MV-4-11 (cell line): ENCODE measurements at regions not wholly inside any gene's neighbourhood (a gene's known extent, or its start where the extent isn't known, plus 50 kb on each side); places are given as distances from the start of the nearest gene placed in this dataset.
"Not testable (repeated sequence)": the region's sequence is repeated elsewhere in the genome, so short reads cannot be mapped to it uniquely, and the experiment has no call there.

Source experiments
- DNase-seq: peaks from one replicate; lab custom pipeline; 2025; lab: John Stamatoyannopoulos, UW

DNA sequence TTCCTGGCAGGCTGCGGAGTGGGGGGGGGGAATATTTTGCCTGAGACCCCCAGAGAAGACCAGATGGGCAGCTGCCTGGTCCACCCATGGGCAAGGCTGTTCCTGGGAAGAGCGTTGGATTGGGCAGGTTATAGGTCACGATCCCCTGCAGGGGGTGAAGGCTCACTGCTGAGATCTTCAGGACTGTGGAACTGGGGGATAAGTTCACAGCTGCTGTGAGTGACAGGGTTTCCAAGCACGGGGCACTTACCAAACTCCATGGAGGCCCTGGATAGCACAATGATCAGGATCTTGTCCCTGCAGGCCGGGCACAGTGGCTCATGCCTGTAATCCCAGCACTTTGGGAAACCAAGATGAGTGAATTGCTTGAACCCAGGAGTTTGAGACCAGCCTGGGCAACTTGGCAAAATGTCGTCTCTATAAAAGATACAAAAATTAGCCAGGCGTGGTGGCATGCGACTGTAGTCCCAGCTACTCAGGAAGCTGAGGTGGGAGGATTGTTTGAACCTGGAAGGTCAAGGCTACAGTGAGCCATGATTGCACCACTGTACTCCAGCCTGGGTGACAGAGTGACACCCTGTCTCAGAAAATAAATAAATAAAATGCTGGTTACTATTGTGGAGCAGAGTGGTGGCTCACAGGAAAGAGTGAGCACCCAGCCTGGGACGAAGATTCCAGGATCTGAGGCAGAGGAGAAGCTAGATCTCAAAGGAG is 68.0 kb upstream of the HELT start:
- DNase-seq, result no peak

DNA sequence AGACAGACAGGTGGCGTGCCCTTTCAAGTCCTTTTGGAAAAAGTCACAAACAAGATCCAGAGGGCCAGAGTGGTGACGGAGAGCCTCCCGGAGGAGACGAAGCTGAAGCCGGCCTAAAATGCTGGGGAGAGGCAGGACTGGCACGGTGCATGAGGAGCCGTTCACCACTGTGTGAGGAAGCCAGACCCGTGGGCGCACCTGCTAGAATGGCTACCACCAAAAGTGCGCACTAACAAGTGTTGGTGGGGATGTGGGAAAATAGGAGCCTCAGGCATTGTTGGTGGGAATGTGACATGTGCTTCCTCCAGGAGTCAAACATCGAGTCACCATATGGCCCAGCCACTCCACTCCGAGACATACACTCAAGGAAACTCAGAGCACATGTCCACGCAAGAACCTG is 67.4 kb upstream of the HELT start:
- no peak for DNase-seq

DNA sequence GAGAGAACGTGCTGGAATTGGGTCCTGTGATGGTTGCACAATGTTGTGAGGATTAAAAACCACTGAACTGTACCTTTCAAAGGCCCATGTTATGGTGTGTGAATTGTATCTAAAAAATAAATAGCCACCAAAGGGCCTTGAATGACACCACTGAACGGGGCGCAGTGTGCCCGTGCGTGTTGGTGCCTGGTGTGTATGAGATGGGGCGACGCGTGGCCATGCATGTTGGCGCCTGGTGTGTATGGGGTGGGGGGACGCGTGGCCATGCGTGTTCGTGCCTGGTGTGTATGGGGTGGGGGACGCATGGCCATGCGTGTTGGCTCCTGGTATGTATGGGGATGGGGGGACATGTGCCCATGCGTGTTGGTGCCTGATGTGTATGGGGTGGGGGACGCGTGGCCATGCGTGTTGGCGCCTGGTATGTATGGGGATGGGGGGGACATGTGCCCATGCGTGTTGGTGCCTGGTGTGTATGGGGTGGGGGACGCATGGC is 66.6 kb upstream of the HELT start:
- no peak for DNase-seq

DNA sequence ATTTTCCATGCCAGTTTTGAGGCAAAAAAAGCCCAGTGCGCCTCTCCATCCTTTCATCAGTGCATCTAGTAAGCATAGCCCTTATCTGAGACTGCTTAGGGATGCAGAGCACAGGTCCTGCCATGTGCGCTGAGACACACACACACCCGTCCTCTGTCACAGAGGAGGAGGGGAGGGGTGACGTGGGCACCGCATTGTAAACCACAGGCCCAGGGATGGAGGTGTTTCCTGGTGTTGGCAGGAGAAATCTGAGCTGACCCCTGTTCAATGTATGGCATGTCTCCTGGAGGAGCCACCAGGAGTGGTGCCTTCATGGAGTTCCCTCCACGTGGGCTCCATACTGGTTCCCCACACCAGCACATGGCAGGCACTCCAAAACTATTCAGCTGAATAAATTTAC is 65.8 kb upstream of the HELT start:
- DNase-seq, result no peak

- peak; percentile 55 for DNase-seq
Measured at GRCh38 chr4:184953421-184953945, 64.8 kb upstream of the HELT start.

GRCh38 chr4:184953971-184954370 is 64.3 kb upstream of the HELT start:
- no peak for DNase-seq

DNA sequence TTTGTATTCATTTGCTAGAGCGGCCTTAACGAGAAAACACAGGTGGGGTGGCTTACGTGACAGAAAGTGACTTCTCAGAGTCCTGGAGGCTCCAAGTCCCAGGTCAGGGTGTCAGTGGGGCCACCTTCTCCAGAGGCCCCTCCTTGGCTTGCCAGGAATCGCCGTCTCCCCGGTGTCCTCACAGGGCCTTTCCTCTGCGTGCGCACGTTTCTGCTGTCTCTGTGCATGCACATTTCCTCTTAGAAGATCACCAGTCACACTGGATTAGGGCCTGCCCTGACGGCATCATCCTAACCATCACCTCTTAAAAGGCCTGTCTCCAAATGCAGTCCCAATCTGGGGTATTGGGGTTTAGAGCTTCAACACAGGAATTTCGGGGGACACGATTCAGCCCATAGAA is 63.8 kb upstream of the HELT start:
- DNase-seq, result no peak

- DNase-seq, result no peak
Measured at GRCh38 chr4:184955116-184955515, 63.2 kb upstream of the HELT start.

DNA sequence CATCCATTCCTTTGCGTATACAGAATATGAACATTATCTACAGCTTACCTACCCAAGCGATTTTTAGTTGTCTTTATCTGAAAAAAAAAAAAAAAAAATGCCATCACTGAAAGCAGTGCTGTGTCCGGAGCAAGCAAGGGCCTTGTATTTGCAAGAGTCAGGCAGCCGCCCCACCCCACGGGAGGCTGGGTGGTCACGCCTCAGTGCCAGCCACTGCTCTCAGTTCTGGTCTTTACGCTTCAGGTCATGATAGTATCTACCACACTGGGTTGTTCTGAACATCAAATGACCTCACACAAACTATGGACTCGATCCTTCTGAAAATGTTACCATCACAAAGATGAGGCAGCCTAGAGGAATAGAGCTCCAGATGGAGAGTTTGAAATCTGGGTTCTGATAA is 62.7 kb upstream of the HELT start:
- DNase-seq, result no peak

DNA sequence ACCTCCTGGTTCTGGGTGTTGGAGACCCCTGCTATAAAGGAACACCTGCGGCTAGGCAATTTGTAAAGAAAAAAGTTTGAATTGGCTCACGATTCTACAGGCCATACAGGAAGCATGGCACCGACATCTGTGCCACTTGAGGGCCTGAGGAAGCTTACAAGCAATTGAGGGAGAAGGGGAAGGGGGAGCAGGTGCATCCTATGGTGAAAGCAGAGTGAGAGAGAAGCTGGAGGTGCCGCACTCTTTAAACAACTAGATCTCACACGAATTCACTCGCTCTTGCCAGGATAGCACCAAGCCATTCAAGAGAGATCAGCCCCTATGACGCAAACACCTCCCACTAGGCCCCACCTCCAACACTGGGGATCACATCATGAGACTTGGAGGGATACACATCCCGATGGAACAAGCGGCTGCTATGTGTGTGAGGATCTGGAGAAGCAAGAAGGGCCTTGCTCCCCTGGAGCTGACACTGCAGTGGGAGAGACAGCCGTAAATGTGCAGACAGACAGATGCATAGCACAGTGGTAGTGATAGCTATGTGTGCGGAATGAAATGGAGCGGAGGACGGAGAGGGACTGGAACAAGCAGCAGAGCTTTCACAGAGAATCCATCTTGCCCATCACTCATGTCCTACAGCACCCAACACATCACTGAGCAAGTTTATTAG is 60.7 kb upstream of the HELT start:
- no peak for DNase-seq

- no peak for DNase-seq
Measured at GRCh38 chr4:184958127-184958922, 60.0 kb upstream of the HELT start.

- DNase-seq, result peak; percentile 28
Measured at GRCh38 chr4:184958923-184959210, 59.4 kb upstream of the HELT start.

GRCh38 chr4:184959309-184959708 is 59.0 kb upstream of the HELT start:
- DNase-seq, result no peak

- no peak for DNase-seq
Measured at GRCh38 chr4:184959786-184960185, 58.5 kb upstream of the HELT start.

GRCh38 chr4:184960505-184960971 is 57.8 kb upstream of the HELT start:
- DNase-seq, result no peak

DNA sequence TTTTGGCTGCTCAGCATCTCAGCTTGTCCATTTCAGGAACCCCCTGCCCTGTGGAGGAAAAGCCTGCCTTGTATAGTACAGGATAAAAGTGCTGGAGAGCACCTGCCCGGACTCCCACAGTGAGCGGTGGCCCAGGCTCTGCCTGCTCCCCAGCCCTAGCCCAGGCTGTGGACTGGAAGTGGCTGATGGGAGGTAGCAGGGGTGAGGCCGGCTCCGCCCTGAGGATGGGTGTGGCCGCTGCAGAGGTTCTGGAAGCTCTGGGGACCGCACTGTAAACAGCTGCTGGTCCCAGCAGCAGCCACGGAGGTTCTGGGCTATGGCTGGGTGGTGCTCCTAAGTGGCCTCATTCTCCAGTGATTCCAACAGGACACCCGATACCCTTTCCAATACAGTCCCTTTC is 56.6 kb upstream of the HELT start:
- DNase-seq, result no peak

GRCh38 chr4:184962125-184962638 is 56.1 kb upstream of the HELT start:
- DNase-seq, result no peak

DNA sequence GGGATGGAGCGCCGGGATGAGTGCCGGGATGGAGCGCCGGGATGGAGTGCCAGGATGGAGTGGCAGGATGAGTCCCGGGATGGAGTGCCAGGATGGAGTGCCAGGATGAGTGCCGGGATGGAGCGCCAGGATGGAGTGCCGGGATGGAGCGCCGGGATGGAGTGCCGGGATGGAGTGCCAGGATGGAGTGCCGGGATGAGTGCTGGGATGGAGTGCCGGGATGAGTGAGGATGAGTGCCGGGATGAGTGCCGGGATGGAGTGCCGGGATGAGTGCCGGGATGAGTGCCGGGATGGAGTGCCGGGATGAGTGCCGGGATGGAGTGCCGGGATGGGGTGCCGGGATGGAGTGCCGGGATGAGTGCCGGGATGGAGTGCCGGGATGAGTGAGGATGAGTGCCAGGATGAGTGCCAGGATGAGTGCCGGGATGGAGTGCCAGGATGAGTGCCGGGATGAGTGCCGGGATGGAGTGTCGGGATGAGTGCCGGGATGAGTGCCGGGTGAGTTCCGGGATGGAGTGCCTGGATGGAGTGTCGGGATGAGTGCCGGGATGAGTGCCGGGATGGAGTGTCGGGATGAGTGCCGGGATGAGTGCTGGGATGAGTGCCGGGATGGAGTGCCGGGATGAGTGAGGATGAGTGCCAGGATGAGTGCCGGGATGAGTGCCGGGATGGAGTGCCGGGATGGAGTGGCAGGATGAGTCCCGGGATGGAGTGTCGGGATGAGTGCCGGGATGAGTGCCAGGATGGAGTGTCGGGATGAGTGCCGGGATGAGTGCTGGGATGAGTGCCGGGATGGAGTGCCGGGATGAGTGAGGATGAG is 52.9 kb upstream of the HELT start:
- DNase-seq, result not testable (repeated sequence)

GRCh38 chr4:184966051-184966691 is 52.1 kb upstream of the HELT start:
- not testable (repeated sequence) for DNase-seq

DNA sequence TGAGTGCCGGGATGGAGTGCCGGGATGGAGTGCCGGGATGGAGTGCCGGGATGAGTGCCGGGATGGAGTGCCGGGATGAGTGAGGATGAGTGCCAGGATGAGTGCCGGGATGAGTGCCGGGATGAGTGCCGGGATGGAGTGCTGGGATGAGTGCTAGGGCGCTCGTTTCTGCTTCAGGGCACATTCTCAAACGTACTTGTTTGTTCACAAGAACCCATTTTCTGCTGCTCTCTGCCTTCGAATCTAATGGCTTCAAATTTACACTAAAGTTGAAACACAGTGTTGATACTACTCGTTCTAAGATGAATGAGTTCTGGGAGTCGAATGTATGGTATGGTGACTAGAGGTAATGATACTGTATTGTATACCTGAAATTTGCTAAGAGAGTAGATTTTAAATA is 50.6 kb upstream of the HELT start:
- not testable (repeated sequence) for DNase-seq

DNA sequence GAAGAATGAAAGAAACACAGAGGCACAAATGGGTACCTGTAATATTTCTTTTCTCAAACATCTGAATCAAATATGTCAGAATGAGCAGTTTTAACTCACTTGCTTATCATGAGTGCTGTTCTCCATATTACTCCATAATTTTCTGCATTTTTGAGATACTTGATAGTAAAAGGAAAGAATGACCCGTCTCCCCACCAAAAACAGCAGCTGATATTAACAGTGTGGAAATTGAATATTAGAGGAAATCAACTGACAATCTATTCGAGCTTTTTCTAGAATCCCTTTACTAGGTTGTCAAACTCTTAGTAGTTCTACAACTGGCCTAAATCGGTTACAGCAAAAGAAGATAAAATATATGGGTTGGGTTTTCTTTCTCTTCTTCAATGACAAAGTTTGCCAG is 49.9 kb upstream of the HELT start:
- DNase-seq, result no peak
